GM04504 (cell line): ENCODE measurements at regions not wholly inside any gene's neighbourhood (a gene's known extent, or its start where the extent isn't known, plus 50 kb on each side); places are given as distances from the start of the nearest gene placed in this dataset.
A peak's percentile ranks its signal among the peaks of the same experiment; 100 is the strongest.
"Not testable (repeated sequence)": the region's sequence is repeated elsewhere in the genome, so short reads cannot be mapped to it uniquely, and the experiment has no call there.

Source experiments
- DNase-seq: peaks from one replicate; pipeline ENCODE4 v3.0.0-alpha.2; 2012; ENCODE audit warnings: low read depth

DNA sequence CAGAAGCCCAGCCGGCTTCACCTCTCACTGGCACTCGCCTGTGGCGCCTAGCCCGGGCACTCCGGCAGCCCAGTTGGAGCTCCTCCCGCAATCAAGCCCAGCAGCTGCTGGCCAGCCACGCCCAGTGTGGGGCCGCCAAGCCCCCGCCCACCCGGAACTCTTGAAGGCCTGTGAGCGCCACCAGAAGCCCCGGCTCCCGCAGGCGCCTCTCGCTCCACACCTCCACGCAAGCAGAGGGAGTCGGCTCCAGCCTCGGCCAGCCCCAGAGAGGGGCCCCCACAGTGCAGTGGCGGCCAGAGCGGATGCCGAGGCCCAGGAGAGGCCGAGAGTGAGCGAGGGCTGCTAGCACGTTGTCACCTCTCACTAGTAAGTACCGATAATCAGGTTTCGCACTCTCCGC, 240.7 kb downstream of the TFEC start:
- DNase-seq, result no peak

DNA sequence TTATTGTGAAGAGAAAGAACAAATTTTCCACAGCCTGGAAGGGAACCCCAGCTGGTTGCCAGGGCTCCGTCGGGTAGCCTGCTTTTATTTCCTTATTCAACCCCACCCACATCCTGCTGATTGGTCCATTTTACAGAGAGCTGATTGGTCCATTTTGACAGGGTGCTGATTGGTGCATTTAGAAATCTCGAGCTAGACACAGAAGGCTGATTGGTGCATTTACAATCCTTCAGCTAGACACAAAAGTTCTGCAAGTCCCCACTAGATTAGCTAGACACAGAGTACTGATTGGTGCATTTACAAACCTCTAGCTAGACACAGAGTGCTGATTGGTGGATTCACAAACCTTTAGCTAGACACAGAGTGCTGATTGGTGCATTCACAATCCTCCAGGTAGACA, 241.1 kb downstream of the TFEC start:
- DNase-seq, result not testable (repeated sequence)

DNA sequence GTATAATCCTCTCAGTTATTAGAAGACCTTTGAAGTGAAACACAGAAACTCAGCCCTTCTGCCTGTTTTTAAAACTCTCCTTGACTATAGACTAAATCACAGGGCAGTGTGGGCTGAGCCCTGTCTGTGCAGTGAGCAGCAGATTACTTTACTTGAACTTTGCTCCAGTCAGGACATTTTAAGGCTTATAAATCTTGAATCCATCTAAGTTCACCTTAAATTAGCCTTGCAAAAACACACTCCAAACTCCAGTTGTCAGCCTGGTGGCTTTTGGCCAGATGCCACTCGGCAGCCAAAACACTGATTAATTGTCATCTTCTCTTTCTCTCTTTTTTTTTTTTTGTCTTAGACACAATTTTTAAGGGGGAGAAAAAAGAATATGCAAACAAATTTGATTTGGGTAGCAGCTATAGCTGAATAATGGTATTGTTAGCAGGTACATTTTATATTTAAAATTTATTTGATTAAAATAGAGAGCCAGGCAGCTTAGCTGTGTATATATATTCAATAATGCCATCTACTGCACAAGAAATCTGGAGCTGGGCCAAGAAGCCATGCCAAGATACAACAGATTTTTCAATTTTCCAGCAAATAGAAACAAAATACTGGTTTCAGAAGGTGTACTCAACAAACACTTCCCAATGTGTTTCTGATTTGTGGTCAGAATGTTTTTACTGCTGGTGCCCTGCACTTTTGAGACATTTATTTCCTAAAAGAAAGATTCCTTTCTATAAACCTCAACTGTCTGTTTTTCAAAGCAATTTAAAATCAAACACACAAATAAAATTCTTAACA, 247.7 kb downstream of the TFEC start:
- DNase-seq, result no peak

DNA sequence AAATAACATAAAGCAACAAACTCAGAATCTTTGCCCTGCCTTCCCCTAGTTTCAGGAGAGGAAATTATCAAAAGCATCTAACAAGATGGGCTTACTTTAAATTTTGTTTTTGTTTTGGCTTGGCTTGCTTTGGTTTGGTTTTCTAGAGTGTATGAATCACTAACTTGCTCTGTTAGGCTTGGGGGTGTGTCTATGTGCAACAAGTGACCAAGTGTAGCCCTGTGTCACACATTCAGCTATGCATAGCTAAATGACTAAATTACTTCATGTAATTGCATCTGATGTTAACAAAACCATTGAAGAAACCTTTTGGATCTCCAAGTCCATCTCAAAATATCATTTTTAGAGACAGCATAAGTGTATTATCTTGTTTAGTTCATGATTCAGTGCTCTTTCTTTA, 251.0 kb downstream of the TFEC start:
- DNase-seq, result no peak

DNA sequence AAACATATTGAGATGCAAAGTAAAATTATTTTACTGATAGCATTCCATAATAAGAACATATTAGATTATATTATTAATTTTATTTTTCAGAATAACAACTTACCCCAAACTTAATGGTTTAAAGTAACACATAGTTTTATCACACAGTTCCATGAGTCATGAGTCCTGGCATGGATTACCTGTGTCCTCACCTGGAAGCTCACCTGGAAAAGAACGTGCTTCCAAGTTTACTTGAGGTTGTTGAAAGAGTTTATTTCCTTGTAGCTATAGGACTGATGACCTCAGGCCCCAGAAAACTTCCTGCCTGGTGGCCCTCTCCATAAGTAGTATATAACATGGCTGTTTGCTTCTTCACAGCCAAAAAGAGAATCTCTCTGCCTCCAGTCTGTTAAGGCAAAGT, 254.6 kb downstream of the TFEC start:
- no peak for DNase-seq

DNA sequence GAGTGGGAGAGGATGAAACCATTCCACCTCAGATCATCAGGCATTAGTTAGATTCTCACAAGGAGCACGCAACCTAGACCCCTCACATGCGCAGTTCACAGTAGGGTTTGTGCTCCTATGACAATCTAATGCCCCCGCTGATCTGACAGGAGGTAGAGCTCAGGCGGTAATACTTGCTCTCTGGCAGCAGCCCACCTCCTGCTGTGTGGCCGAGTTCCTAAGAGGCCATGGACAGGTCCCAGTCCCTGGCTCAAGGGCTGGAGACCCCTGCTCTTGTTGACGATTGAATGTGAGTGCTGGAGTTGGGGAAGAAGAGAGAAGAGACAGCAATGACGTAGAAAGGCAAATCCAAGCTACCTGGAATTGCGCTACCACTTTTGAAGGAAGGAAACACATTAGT, 267.2 kb downstream of the TFEC start:
- no peak for DNase-seq

DNA sequence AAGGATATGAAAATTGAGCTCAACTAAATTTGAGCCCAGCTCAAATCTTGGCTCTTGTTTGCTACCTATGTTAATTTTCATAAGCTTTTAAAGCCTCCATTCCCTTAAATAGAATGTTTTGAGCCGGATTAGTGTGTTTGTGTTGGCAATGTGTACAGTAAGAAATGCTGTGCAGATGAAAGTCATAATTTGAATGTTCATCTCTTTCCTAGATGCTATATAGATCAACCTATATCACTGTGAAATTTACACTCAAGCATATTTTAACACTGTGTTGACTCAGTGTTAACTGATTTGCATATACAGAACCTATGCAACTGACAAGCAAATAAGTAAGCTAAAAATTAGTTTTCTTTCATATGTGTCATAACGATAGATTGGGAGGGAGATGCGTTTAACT, 272.5 kb downstream of the TFEC start:
- DNase-seq, result no peak

DNA sequence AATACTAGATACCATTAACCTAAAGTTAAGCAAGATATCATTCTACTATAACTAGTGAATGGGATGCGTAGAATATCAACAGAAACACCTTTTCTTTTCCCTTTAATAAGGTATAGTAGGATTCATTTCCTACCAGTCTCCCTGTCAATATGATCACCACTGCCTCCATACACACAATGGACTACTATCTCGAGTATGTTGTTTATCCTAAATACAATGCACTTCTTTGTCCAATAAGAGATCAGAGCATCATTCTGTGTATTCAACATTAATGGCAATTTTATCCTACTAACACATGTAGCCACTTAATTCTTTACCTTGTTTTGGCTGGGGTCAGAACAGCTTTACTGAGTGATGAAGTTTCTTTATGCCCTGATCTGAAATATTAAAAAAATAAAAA, 276.3 kb downstream of the TFEC start:
- DNase-seq, result no peak

DNA sequence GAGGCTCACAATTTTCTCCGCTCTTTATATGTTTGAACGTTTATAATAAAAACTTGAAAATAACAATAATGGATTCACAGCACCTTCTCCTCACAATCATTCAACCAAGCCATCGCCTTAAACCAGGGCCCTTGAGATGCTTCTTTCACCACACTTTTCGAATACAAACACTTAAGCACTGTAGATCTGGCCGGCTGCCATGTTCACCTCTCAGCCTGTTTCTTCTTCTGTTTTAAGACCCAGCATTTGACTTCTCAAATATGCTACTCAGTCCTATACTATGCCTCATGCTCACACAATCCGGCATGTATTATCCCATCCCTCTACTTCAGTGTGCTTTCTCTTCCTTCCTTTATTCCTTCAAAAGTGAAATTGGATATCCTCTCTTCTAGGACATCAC, 280.6 kb downstream of the TFEC start:
- DNase-seq, result no peak

DNA sequence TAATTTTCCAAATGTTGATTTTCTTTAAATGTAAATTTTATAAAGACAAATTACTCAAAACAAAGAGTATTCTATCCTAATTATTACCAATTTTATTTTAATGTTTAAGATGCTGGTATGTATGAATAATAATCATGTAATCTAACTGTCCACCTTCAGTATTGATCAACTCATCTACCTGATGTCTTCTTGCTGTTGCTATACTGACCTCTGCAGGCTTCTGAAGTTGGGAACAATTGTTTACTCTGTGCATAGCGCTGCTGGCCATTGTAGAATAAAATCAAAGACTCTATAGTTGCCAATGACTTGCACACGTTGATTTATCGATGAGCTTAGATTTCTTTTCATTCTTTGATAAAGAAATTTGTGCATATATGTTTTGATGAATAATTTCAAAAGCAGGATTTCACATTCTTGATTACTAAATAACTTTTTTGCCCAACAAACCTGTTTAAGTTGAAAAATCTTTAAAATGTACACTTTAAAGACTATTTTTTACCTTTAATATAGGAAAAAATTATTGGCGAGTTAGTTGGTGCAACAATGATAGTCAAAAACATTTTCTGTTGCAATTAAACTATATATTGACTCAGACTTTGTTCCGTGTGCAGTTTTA, 282.3 kb downstream of the TFEC start:
- DNase-seq, result peak; percentile 3

DNA sequence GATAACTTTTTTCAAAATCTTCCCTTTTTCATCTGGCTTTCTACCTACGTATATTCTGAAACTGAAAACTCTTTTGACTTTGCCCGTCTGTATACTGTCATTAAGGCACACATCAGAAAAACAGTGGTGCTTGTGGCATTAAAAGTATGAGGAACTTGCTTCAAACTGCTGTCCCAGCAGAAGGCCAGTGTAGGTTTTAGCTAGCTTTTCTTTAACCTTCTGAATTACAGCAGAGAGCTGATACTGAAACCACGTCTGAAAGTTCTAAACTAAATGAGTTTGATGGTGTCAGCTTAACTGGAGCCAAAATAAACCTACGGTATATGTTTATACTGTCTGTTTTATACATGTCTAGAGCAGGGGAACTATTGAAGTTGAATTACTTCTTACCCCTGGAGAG, 283.4 kb downstream of the TFEC start:
- no peak for DNase-seq

DNA sequence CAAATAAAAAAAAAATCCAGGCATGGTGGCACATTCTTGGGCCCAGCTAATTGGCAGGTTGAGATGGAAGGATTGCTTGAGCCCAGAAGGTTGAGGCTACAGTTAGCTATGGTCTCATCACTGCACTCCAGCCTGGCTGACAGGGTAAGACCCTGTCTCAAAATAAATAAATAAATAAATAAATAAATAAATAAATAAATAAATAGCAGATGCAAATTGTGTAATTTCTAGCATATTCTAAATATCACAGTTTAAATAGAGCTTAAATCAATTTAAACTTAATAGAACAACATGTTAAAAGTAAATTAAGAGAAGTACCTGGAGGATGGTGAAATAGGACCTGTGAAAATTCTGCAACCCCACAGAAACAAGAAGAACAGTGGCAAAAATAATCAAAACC, 290.5 kb downstream of the TFEC start:
- DNase-seq, result no peak

DNA sequence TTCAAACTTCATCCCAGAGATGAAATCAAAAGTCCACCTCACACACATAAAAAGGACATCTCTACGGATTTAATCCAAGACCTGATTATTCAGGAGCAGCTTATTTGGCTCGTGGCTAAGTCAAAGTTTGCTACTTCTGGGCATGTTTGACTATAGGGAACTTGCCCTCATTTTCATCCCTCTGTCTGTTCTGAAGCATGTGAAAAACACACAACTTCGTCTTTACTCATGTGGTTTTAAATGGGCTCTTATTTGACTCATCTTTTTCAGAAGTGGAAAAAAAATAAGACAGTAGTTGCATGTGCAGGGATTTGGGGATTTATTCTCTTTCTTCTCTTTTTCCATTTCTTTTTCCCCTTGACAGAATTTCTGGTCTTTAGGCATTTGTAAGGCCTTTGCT, 295.9 kb downstream of the TFEC start:
- DNase-seq, result no peak

DNA sequence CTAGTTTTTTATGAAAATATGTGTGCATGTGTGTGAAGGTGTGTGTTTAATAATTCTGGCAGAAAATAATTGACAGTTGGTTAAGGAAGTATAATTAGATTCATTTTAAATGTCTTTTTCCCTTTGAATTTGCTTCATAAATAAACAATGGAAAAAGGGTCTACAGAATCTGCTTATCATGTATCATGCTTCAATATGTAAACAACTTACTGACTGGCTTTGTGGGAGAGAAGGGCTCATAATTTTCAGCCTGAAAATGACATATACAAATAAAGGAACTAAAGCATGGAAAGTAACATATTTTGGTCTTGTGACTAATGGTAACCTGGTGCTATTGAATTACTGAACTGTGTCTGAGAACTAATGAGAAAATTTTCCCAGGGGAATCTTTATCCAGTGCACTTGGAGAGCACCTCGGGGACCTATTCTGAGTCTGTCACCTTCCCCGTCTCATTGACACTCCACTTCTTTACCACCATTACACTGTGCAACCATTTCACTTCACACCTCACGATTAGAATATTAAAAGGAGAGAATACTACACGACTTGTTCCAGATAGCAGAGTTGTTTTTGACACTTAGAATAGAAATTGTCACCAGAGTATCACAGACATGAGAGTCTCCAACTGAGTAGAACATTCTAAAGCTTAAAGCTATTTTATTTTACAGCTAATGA, 298.6 kb downstream of the TFEC start:
- no peak for DNase-seq

DNA sequence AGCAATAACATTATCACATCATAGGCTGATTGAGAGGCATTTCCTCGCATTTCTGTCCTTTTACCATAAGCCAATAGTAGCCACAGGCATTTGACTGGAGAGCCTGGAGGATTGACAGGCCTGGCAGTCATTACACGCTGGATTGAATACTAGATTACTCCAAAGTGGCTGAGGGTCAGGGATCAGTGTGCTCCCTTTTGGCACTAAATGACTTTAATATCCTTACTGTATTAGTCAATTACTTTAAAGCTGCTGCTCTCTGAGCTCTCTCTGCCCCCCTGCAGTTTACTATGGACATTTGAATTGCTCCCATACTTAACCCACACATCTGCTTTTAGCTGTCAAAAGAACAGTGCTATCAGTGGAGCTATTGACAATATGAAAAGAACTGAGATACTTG, 302.0 kb downstream of the TFEC start:
- no peak for DNase-seq

DNA sequence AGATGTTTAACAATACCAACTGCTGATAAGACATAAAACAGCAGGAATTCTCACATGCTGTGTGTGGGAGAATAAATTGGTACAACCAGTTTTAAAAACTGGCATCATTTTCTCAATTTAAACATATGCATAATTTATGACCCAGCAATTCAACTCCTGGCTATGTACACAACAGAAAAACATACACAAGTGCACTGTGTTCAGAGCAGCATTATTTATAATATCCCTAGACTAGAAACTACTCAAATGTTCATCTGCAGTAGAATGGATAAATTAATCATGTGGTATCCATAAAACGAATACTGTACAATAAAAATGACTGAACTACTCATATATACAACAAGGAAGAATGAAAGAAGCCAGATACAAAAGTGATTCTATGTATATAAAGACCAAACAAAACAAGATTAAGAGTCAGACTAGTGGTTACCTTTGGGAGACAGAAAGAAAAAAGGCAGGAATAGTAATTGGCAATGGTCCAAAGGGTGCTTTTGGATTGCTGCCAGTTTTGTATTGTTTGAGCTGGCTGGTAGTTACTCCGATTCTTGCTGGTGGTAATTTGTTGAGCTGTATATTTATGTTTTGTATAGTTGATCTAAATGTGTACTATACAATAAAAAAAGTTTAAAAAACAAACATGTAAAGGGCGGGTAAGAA, 306.0 kb downstream of the TFEC start:
- DNase-seq, result no peak

DNA sequence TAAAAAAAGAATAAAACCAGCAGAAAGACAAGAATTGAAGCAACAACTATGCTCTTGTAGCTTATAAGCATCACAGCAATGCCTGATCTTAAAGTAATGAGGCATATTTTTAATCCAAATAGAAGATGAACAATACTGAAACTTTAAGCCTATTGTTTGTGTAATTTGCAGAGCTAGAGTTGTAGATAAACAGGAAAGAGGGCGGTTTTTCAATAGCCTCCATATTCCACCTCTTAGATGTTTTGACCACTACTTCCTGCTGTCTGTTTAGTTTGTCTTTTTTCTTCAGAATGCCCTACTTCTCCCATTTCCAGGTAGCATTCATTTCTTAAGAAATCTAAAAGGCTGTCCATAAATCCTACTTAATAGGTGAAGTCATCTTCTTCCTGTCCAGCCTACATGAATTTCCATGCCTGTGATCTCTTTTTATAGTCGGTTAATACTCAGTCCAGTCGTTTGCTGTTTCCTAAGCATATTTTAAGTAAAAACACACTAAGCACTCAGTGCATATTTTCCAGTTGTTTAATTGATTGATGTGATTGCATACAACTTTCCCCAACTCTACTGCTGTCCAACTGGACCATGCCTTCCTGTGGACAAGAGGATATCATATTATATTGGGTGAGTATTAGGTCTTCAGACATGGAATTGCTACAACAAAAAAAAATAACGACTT, 308.1 kb downstream of the TFEC start:
- DNase-seq, result no peak

DNA sequence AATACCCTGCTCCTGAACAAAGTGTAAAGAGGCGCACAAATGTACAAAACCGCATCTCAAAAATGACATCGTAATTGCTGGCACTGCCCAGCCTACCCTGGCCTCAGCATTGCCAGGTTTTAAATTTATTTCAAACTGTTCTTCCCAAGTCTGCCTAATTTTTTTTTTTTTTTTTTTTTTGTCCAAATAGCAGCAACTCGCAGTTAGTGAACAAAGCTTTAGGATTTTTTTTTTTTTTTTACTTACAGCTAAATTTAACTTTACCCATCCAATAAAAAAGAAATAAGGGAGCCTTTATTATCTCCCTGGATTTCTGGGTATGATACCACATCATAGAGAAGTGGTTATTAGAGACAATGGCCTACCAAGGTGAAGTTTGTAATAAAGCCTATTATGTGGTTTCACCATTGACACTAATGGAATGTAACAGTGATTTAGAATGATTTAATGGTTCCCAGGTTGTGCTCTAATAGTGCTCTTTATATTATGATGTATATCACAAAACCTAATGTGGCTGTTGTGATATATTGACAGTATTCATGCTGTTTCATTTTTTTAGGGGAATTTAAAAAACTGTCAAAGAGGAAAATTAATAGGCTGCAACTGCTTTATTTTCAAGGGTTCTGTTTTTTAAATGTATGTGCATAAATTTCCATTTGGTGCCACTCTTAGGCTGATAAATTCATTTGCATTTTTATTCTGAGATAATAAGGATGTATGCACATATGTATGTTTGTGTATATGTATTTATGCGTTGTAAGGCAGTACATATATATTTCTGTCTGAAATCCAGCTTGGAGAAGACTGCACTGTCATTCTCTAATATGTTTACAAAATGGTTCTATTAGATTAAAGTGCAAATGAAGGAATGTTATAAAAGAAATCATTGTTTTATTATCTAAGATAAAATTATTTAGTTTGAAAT, 309.0 kb downstream of the TFEC start:
- no peak for DNase-seq

DNA sequence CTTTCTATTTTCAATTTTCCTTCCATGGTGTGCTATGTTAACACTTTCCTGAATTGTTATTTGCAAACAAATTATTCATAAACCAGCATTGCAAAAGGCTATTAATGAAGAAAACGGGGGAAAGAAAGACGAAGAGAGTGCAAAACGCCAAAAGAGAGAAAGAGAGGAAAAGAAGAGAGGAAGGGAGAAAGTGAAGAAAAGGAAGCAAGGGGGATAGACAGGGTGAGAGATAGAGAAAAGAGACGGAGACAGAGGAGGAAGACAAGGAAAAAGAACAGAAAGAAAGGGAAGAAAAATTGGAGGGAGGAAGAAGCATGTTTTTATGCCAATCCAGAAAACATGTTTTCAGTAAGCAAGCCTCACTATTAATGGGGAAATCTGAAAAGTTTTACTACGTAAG, 310.6 kb downstream of the TFEC start:
- DNase-seq, result no peak

DNA sequence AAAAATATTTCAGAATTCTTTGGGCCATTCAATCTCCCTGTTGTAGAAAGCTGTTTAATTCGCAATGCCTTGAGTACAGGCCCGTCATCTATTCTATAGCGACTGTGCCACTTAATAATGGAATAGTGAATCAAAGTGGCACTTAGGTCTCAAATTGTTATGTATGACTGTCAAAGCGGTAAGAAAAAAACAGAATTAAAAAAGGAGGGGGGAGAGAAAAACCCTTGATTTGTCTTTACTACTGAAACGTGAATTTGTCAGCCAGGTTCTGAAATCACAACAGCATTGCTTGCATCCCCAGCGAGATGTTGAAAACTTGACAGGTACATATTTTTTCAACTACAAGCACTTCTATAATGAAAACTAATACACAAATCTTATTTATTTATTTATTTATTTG, 320.9 kb downstream of the TFEC start:
- no peak for DNase-seq

DNA sequence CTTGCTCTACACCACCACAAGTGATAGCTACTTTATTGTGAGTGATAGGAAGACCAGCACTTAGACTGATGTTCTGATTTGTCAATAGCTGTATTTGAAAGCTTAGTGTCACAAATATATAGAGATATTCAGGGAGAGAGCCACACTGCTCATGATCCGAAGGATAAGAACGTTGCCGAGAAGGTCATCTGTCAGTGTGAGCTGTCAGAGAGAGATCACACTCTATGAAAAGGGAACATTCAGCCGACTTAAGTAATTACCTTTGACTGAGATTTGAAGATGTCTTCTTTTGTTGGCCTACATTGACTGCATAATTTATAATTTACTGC, 322.6 kb downstream of the TFEC start:
- DNase-seq, result no peak
